ENCODE measurements at regions not wholly inside any gene's neighbourhood (a gene's known extent, or its start where the extent isn't known, plus 50 kb on each side); places are given as distances from the start of the nearest gene placed in this dataset.

GRCh38 chrX:98956014-98956413 lies 1454.1 kb downstream of the PCDH19 start:
- H3K36me3 ChIP-seq (ENCODE audit: control insufficient read depth in 1 of 2, insufficient read depth in 2 of 2, low read length in 2 of 2), result no peaks in the 10 kb centered on the region
- ChIA-PET CTCF (no interaction called here), POLR2A (no interaction called here), RAD21 (ENCODE audit: low non-redundant PET in 1 of 2, low total read pairs in 2 of 2, uncharacterized antibody in 2 of 2, unreplicated experiment in 2 of 2) (no interaction called here)
- no peaks in the 10 kb centered on the region for H4K20me1 ChIP-seq (ENCODE audit: insufficient read depth)
- no peaks in the 10 kb centered on the region for H3K79me2 ChIP-seq (ENCODE audit: insufficient read depth, low read length)
- BruUV-seq (replicated peaks), result no TSS peak
- ATAC-seq (no peak), DNase-seq (ENCODE audit: low read depth, low spot score) (no peak)
- no peak overlapping the region for H2AFZ ChIP-seq (ENCODE audit: low read depth, low read length, poor library complexity, severe bottlenecking)
- H3K4me1 ChIP-seq (ENCODE audit: control insufficient read depth in 1 of 2, insufficient read depth in 2 of 2, low read length in 2 of 2), result no peaks in the 10 kb centered on the region
- H3K27ac ChIP-seq (ENCODE audit: low read depth, low read length), result no peak overlapping the region
- H3K4me3 ChIP-seq (replicated peaks in 1 of 2; ENCODE audit: low read depth in 1 of 2, low read length in 2 of 2), result no peak overlapping the region
- no peaks in the 10 kb centered on the region for H3K9me3 ChIP-seq (ENCODE audit: control insufficient read depth in 1 of 2, insufficient read depth in 1 of 2, low read depth in 1 of 2, low read length in 2 of 2)
- no peaks in the 10 kb centered on the region for H3K9me2 ChIP-seq (ENCODE audit: insufficient read depth)
- TF ChIP-seq ATF3 (IDR thresholded peaks at IDR 0.05) (no peak), YY1 (IDR thresholded peaks at IDR 0.05; ENCODE audit: extremely low read depth, insufficient replicate concordance, low read depth, low read length) (no peak), SRF (IDR thresholded peaks at IDR 0.05; ENCODE audit: low read depth) (no peak)
- intact Hi-C loops (cut with micrococcal nuclease), result no loop called here
- no peaks in the 10 kb centered on the region for H3K27me3 ChIP-seq (ENCODE audit: insufficient read depth, low read length)
- H3K9ac ChIP-seq (ENCODE audit: low read length), result no peak overlapping the region
- H3K4me2 ChIP-seq (ENCODE audit: low read length), result no peak overlapping the region

DNA sequence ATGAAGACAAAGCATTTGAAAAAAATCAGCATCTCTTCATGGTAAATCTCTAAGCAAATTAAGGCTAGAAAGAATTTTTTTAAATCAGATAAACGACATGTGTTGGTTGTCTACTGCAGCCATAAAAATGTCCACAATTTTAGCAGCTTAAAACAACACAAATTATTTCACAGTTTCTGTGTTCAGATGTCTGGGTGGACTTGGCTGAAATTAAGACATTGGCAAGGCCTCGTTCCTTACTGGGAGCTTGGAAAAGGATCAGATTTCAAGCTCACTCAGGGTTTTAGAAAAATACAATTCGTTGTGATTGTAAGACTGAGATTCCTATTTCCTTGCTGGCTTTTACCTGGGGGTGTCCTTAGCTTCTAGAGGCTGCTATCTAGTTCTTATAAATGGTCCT lies 1470.6 kb downstream of the PCDH19 start:
- H3K9ac ChIP-seq (ENCODE audit: low read length), result no peak overlapping the region
- BruUV-seq (replicated peaks), result no TSS peak
- H3K36me3 ChIP-seq (ENCODE audit: control insufficient read depth in 1 of 2, insufficient read depth in 2 of 2, low read length in 2 of 2), result no peaks in the 10 kb centered on the region
- no peaks in the 10 kb centered on the region for H3K79me2 ChIP-seq (ENCODE audit: insufficient read depth, low read length)
- H3K4me1 ChIP-seq (ENCODE audit: control insufficient read depth in 1 of 2, insufficient read depth in 2 of 2, low read length in 2 of 2), result no peaks in the 10 kb centered on the region
- no peak overlapping the region for H2AFZ ChIP-seq (ENCODE audit: low read depth, low read length, poor library complexity, severe bottlenecking)
- POLR2A ChIA-PET, result no interaction called here
- TF ChIP-seq ZFX (IDR thresholded peaks at IDR 0.05) (no peak), EZH2 (IDR thresholded peaks at IDR 0.05) (no peak), CBX3 (IDR thresholded peaks at IDR 0.05; ENCODE audit: low read depth) (no peak), CEBPB (IDR thresholded peaks at IDR 0.05; ENCODE audit: low read depth) (no peak), SIN3A (IDR thresholded peaks at IDR 0.05; ENCODE audit: low read depth) (no peak), CTCF (IDR thresholded peaks at IDR 0.05 in 2 of 3, conservative IDR thresholded peaks at IDR 0.05 in 1 of 3; ENCODE audit: borderline replicate concordance in 1 of 3, insufficient read depth in 1 of 3, low read depth in 2 of 3, low read length in 2 of 3) (no peak), ELF1 (IDR thresholded peaks at IDR 0.05; ENCODE audit: borderline replicate concordance, low read depth) (no peak), RAD21 (IDR thresholded peaks at IDR 0.05; ENCODE audit: low read depth) (no peak), POLR2A (IDR thresholded peaks at IDR 0.05; ENCODE audit: borderline replicate concordance, extremely low read depth, insufficient read depth, insufficient read length) (no peak)
- H3K9me3 ChIP-seq (ENCODE audit: control insufficient read depth in 1 of 2, insufficient read depth in 1 of 2, low read depth in 1 of 2, low read length in 2 of 2), result no peaks in the 10 kb centered on the region
- H3K4me3 ChIP-seq (replicated peaks in 1 of 2; ENCODE audit: low read depth in 1 of 2, low read length in 2 of 2), result no peak overlapping the region
- ATAC-seq (no peak), DNase-seq (ENCODE audit: low read depth, low spot score) (no peak)
- no peaks in the 10 kb centered on the region for H4K20me1 ChIP-seq (ENCODE audit: insufficient read depth)
- no peak overlapping the region for H3K4me2 ChIP-seq (ENCODE audit: low read length)
- H3K27me3 ChIP-seq (ENCODE audit: insufficient read depth, low read length), result no peaks in the 10 kb centered on the region
- RAD21 ChIA-PET (ENCODE audit: low non-redundant PET in 1 of 2, low total read pairs in 2 of 2, uncharacterized antibody in 2 of 2, unreplicated experiment in 2 of 2), result no interaction called here
- CTCF ChIA-PET, result no interaction called here
- H3K27ac ChIP-seq (ENCODE audit: low read depth, low read length), result no peak overlapping the region
- H3K9me2 ChIP-seq (ENCODE audit: insufficient read depth), result no peaks in the 10 kb centered on the region
- intact Hi-C loops (cut with micrococcal nuclease), result no loop called here
